ENCODE measurements at regions not wholly inside any gene's neighbourhood (a gene's known extent, or its start where the extent isn't known, plus 50 kb on each side); places are given as distances from the start of the nearest gene placed in this dataset.
A peak's percentile ranks its signal among the peaks of the same experiment; 100 is the strongest.

GRCh38 chr5:176741561-176742211 lies 68.7 kb upstream of the UNC5A start:
- DNase-seq (ENCODE audit: low spot score) (no peak), FAIRE-seq (no peak), ATAC-seq (no peak)
- Histone ChIP-seq H2AFZ (ENCODE audit: low read length) (no peak overlapping the region), H4K20me1 (ENCODE audit: insufficient read depth, low read length) (no peaks in the 10 kb centered on the region), H3K9ac (ENCODE audit: insufficient read depth, low read depth, low read length) (no peak overlapping the region), H3K9me3 (ENCODE audit: low read length) (no peaks in the 10 kb centered on the region), H3K4me2 (ENCODE audit: low read depth, low read length) (no peak overlapping the region), H3K4me3 (replicated peaks in 1 of 3; ENCODE audit: insufficient read depth in 1 of 3, low read depth in 2 of 3, low read length in 3 of 3) (no peak overlapping the region), H3K27me3 (ENCODE audit: control insufficient read depth in 1 of 2, insufficient read depth in 2 of 2, low read length in 2 of 2) (peaks cover 4 to 93% of the 10 kb centered on the region in 2 experiments), H3K79me2 (ENCODE audit: insufficient read depth, low read length) (no peaks in the 10 kb centered on the region), H3K36me3 (replicated peaks in 1 of 2; ENCODE audit: control insufficient read depth in 1 of 2, insufficient read depth in 2 of 2, low read length in 2 of 2) (no peaks in the 10 kb centered on the region), H3K4me1 (ENCODE audit: insufficient read depth, low read length) (peaks cover 7% of the 10 kb centered on the region), H3K27ac (ENCODE audit: extremely low read length, insufficient read depth, low read length) (no peak overlapping the region)
- intact Hi-C loops (cut with micrococcal nuclease; ENCODE audit: unreplicated experiment) (no loop called here), in situ Hi-C loops (cut with HindIII; ENCODE audit: extremely low pct_ligation_motif_present, low pct_unique_long_range_greater_than_20kb) (no loop called here)
- 6% methylated on average over 2 of the region's 11 CpGs for WGBS (ENCODE audit: low lambda C conversion rate)
- CTCF ChIA-PET (ENCODE audit: low intra/inter-chr PET ratio, low total read pairs): no interaction called here
- no TSS peak for BruUV-seq (replicated peaks)
- TF ChIP-seq POLR2G (IDR thresholded peaks at IDR 0.05; ENCODE audit: low read depth, low read length) (no peak), ZNF629 (CRISPR knock-in tag; conservative IDR thresholded peaks at IDR 0.05) (peak; percentile 53; the same call in 1 of the 2 replicates), ZNF607 (CRISPR knock-in tag; IDR thresholded peaks at IDR 0.05; ENCODE audit: borderline replicate concordance) (no peak), ZFP36L2 (CRISPR knock-in tag; IDR thresholded peaks at IDR 0.05) (no peak), CENPBD1 (CRISPR knock-in tag; IDR thresholded peaks at IDR 0.05; ENCODE audit: borderline replicate concordance, low read depth) (no peak), DNMT1 (CRISPR knock-in tag; IDR thresholded peaks at IDR 0.05) (no peak), ASH2L (IDR thresholded peaks at IDR 0.05; ENCODE audit: insufficient read length, low read depth, low read length) (no peak), ZNF614 (CRISPR knock-in tag; IDR thresholded peaks at IDR 0.05; ENCODE audit: borderline replicate concordance) (no peak), ZNF3 (CRISPR knock-in tag; IDR thresholded peaks at IDR 0.05) (no peak)
- POLR2A ChIA-PET: no interaction called here

Data from HepG2 (cell line).